ENCODE measurements at regions not wholly inside any gene's neighbourhood (a gene's known extent, or its start where the extent isn't known, plus 50 kb on each side); places are given as distances from the start of the nearest gene placed in this dataset.

- TF ChIP-seq, protein P1, sequence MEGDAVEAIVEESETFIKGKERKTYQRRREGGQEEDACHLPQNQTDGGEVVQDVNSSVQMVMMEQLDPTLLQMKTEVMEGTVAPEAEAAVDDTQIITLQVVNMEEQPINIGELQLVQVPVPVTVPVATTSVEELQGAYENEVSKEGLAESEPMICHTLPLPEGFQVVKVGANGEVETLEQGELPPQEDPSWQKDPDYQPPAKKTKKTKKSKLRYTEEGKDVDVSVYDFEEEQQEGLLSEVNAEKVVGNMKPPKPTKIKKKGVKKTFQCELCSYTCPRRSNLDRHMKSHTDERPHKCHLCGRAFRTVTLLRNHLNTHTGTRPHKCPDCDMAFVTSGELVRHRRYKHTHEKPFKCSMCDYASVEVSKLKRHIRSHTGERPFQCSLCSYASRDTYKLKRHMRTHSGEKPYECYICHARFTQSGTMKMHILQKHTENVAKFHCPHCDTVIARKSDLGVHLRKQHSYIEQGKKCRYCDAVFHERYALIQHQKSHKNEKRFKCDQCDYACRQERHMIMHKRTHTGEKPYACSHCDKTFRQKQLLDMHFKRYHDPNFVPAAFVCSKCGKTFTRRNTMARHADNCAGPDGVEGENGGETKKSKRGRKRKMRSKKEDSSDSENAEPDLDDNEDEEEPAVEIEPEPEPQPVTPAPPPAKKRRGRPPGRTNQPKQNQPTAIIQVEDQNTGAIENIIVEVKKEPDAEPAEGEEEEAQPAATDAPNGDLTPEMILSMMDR (IDR thresholded peaks at IDR 0.05), result no peak
- TF ChIP-seq POLR2A (IDR thresholded peaks at IDR 0.05), result no peak
- no peak for TF ChIP-seq EP300 (IDR thresholded peaks at IDR 0.05)
Observed at GRCh38 chr3:191809326-191809949, 348.5 kb downstream of the PYDC2 start.

All from ovary (tissue), 3 donors.